ENCODE measurements at regions not wholly inside any gene's neighbourhood (a gene's known extent, or its start where the extent isn't known, plus 50 kb on each side); places are given as distances from the start of the nearest gene placed in this dataset.

- Histone ChIP-seq H3K9me3 (no peaks in the 10 kb centered on the region), H3K4me1 (no peaks in the 10 kb centered on the region), H3K36me3 (no peaks in the 10 kb centered on the region), H3K27me3 (no peaks in the 10 kb centered on the region), H3K4me3 (ENCODE audit: low read depth, low read length) (no peak overlapping the region)
- no peak for TF ChIP-seq CTCF (IDR thresholded peaks at IDR 0.05; ENCODE audit: low read depth, low read length)
- no peak for DNase-seq
Observed at GRCh38 chr16:26198221-26198620, 506.5 kb downstream of the HS3ST4 start.

GRCh38 chr16:26204138-26204537 lies 512.4 kb downstream of the HS3ST4 start:
- H3K4me1 ChIP-seq = no peaks in the 10 kb centered on the region
- no peak for DNase-seq
- H3K36me3 ChIP-seq = no peaks in the 10 kb centered on the region
- no peak overlapping the region for H3K4me3 ChIP-seq (ENCODE audit: low read depth, low read length)
- TF ChIP-seq CTCF (IDR thresholded peaks at IDR 0.05; ENCODE audit: low read depth, low read length) = no peak
- no peaks in the 10 kb centered on the region for H3K27me3 ChIP-seq
- H3K9me3 ChIP-seq = no peaks in the 10 kb centered on the region; the same call in 1 of the 2 replicates

GRCh38 chr16:26211542-26211941 lies 519.8 kb downstream of the HS3ST4 start:
- Histone ChIP-seq H3K4me3 (ENCODE audit: low read depth, low read length) (no peak overlapping the region), H3K27me3 (no peaks in the 10 kb centered on the region), H3K36me3 (no peaks in the 10 kb centered on the region), H3K4me1 (no peaks in the 10 kb centered on the region), H3K9me3 (no peaks in the 10 kb centered on the region; the same call in 1 of the 2 replicates)
- DNase-seq = no peak
- TF ChIP-seq CTCF (IDR thresholded peaks at IDR 0.05; ENCODE audit: low read depth, low read length) = no peak

- no peak for DNase-seq
- H3K4me1 ChIP-seq = no peaks in the 10 kb centered on the region
- no peaks in the 10 kb centered on the region; the same call in none of the 2 replicates for H3K9me3 ChIP-seq
- H3K4me3 ChIP-seq (ENCODE audit: low read depth, low read length) = no peak overlapping the region
- no peak for TF ChIP-seq CTCF (IDR thresholded peaks at IDR 0.05; ENCODE audit: low read depth, low read length)
- H3K36me3 ChIP-seq = no peaks in the 10 kb centered on the region
- no peaks in the 10 kb centered on the region for H3K27me3 ChIP-seq
Observed at GRCh38 chr16:26212599-26212998, 520.8 kb downstream of the HS3ST4 start.

GRCh38 chr16:26214581-26215174 lies 522.9 kb downstream of the HS3ST4 start:
- Histone ChIP-seq H3K4me3 (ENCODE audit: low read depth, low read length) (no peak overlapping the region), H3K9me3 (no peaks in the 10 kb centered on the region; the same call in 1 of the 2 replicates), H3K27me3 (no peaks in the 10 kb centered on the region), H3K36me3 (no peaks in the 10 kb centered on the region), H3K4me1 (no peaks in the 10 kb centered on the region)
- TF ChIP-seq CTCF (IDR thresholded peaks at IDR 0.05; ENCODE audit: low read depth, low read length) = no peak
- DNase-seq = no peak

GRCh38 chr16:26220894-26221293 lies 529.1 kb downstream of the HS3ST4 start:
- TF ChIP-seq CTCF (IDR thresholded peaks at IDR 0.05; ENCODE audit: low read depth, low read length) = no peak
- no peaks in the 10 kb centered on the region; the same call in 1 of the 2 replicates for H3K9me3 ChIP-seq
- no peak for DNase-seq
- H3K36me3 ChIP-seq = no peaks in the 10 kb centered on the region
- H3K27me3 ChIP-seq = no peaks in the 10 kb centered on the region
- H3K4me1 ChIP-seq = no peaks in the 10 kb centered on the region
- H3K4me3 ChIP-seq (ENCODE audit: low read depth, low read length) = no peak overlapping the region
